ENCODE measurements at regions not wholly inside any gene's neighbourhood (a gene's known extent, or its start where the extent isn't known, plus 50 kb on each side); places are given as distances from the start of the nearest gene placed in this dataset.

- Histone ChIP-seq H3K79me2 (no peaks in the 10 kb centered on the region), H3K27ac (no peak overlapping the region), H3K4me2 (no peak overlapping the region), H3K36me3 (replicated peaks; ENCODE audit: insufficient read depth, low read depth) (no peaks in the 10 kb centered on the region), H3K27me3 (peaks cover 3% of the 10 kb centered on the region), H2AFZ (no peak overlapping the region), H3K4me1 (ENCODE audit: insufficient read depth) (no peaks in the 10 kb centered on the region), H3K9me2 (replicated peaks; ENCODE audit: insufficient read depth) (no peaks in the 10 kb centered on the region), H4K20me1 (ENCODE audit: insufficient read depth, poor library complexity, severe bottlenecking) (no peaks in the 10 kb centered on the region), H3K4me3 (no peak overlapping the region), H3K9me3 (ENCODE audit: low read depth) (no peaks in the 10 kb centered on the region)
- no peak for DNase-seq (ENCODE audit: low spot score)
- 61% methylated on average over 1 of the region's 1 CpG for WGBS (ENCODE audit: low lambda C conversion rate, missing lambda C conversion rate)
- TF ChIP-seq CTCF (IDR thresholded peaks at IDR 0.05; ENCODE audit: poor library complexity) (no peak), EZH2phosphoT487 (IDR thresholded peaks at IDR 0.05; ENCODE audit: low read depth, severe bottlenecking, unreplicated experiment) (no peak), EZH2 (IDR thresholded peaks at IDR 0.05; ENCODE audit: borderline replicate concordance) (no peak)
These were observed 1236.6 kb downstream of the GATA3 start for GRCh38 chr10:9291081-9291480.

GRCh38 chr10:9294132-9294663 lies 1239.7 kb downstream of the GATA3 start:
- Histone ChIP-seq H3K79me2 (no peaks in the 10 kb centered on the region), H3K27me3 (peaks cover 3% of the 10 kb centered on the region), H2AFZ (no peak overlapping the region), H3K4me2 (no peak overlapping the region), H3K27ac (no peak overlapping the region), H3K9me3 (ENCODE audit: low read depth) (no peaks in the 10 kb centered on the region), H3K4me3 (no peak overlapping the region), H3K4me1 (ENCODE audit: insufficient read depth) (no peaks in the 10 kb centered on the region), H3K36me3 (replicated peaks; ENCODE audit: insufficient read depth, low read depth) (no peaks in the 10 kb centered on the region), H4K20me1 (ENCODE audit: insufficient read depth, poor library complexity, severe bottlenecking) (no peaks in the 10 kb centered on the region), H3K9me2 (replicated peaks; ENCODE audit: insufficient read depth) (no peaks in the 10 kb centered on the region)
- no peak for DNase-seq (ENCODE audit: low spot score)
- 76% methylated on average over 4 of the region's 4 CpGs for WGBS (ENCODE audit: low lambda C conversion rate, missing lambda C conversion rate)
- TF ChIP-seq EZH2 (IDR thresholded peaks at IDR 0.05; ENCODE audit: borderline replicate concordance) (no peak), CTCF (IDR thresholded peaks at IDR 0.05; ENCODE audit: poor library complexity) (no peak), EZH2phosphoT487 (IDR thresholded peaks at IDR 0.05; ENCODE audit: low read depth, severe bottlenecking, unreplicated experiment) (no peak)

GRCh38 chr10:9294865-9295264 lies 1240.4 kb downstream of the GATA3 start:
- Histone ChIP-seq H4K20me1 (ENCODE audit: insufficient read depth, poor library complexity, severe bottlenecking) (no peaks in the 10 kb centered on the region), H3K36me3 (replicated peaks; ENCODE audit: insufficient read depth, low read depth) (no peaks in the 10 kb centered on the region), H3K27me3 (peaks cover 3% of the 10 kb centered on the region), H3K4me1 (ENCODE audit: insufficient read depth) (no peaks in the 10 kb centered on the region), H3K4me2 (no peak overlapping the region), H2AFZ (no peak overlapping the region), H3K27ac (no peak overlapping the region), H3K79me2 (no peaks in the 10 kb centered on the region), H3K4me3 (no peak overlapping the region), H3K9me3 (ENCODE audit: low read depth) (no peaks in the 10 kb centered on the region), H3K9me2 (replicated peaks; ENCODE audit: insufficient read depth) (no peaks in the 10 kb centered on the region)
- TF ChIP-seq EZH2phosphoT487 (IDR thresholded peaks at IDR 0.05; ENCODE audit: low read depth, severe bottlenecking, unreplicated experiment) (no peak), EZH2 (IDR thresholded peaks at IDR 0.05; ENCODE audit: borderline replicate concordance) (no peak), CTCF (IDR thresholded peaks at IDR 0.05; ENCODE audit: poor library complexity) (no peak)
- 92% methylated on average over 1 of the region's 1 CpG for WGBS (ENCODE audit: low lambda C conversion rate, missing lambda C conversion rate)
- DNase-seq (ENCODE audit: low spot score) = no peak

GRCh38 chr10:9296190-9296589 lies 1241.7 kb downstream of the GATA3 start:
- no peak for DNase-seq (ENCODE audit: low spot score)
- Histone ChIP-seq H3K27me3 (peaks cover 3% of the 10 kb centered on the region), H3K4me2 (no peak overlapping the region), H3K36me3 (replicated peaks; ENCODE audit: insufficient read depth, low read depth) (no peaks in the 10 kb centered on the region), H3K9me2 (replicated peaks; ENCODE audit: insufficient read depth) (no peaks in the 10 kb centered on the region), H2AFZ (no peak overlapping the region), H3K9me3 (ENCODE audit: low read depth) (no peaks in the 10 kb centered on the region), H3K4me3 (no peak overlapping the region), H3K27ac (no peak overlapping the region), H3K79me2 (no peaks in the 10 kb centered on the region), H4K20me1 (ENCODE audit: insufficient read depth, poor library complexity, severe bottlenecking) (no peaks in the 10 kb centered on the region), H3K4me1 (ENCODE audit: insufficient read depth) (no peaks in the 10 kb centered on the region)
- 96% methylated on average over 4 of the region's 4 CpGs for WGBS (ENCODE audit: low lambda C conversion rate, missing lambda C conversion rate)
- TF ChIP-seq CTCF (IDR thresholded peaks at IDR 0.05; ENCODE audit: poor library complexity) (no peak), EZH2phosphoT487 (IDR thresholded peaks at IDR 0.05; ENCODE audit: low read depth, severe bottlenecking, unreplicated experiment) (no peak), EZH2 (IDR thresholded peaks at IDR 0.05; ENCODE audit: borderline replicate concordance) (no peak)
